ENCODE measurements at regions not wholly inside any gene's neighbourhood (a gene's known extent, or its start where the extent isn't known, plus 50 kb on each side); places are given as distances from the start of the nearest gene placed in this dataset.
A peak's percentile ranks its signal among the peaks of the same experiment; 100 is the strongest.

GRCh38 chr5:135193213-135194125 lies 159.4 kb upstream of the PITX1 start:
- ATAC-seq (ENCODE audit: insufficient read depth, low read depth), result no peak

DNA sequence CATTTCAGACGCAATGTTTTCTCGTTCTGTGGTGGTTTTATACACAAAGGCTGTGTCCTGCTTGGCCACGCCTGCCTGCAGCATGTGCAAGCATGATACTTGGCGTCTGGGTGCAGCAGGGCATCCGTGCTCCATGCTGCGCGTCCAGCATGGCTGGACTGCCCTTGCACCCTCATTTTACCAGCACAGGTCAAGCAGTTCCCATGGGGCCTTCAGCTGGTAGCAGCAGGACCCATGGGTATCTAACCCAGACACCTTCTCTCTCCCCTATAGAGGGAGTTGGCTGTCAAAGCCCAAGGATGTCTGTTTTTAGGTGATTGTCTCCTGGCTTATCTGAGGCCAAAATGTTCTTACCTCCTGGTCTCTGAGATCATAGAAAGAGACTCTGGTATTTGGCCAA lies 158.3 kb upstream of the PITX1 start:
- no peak overlapping the region for H3K27ac ChIP-seq (ENCODE audit: low read length)
- H3K36me3 ChIP-seq (ENCODE audit: insufficient read depth, low read length), result no peaks in the 10 kb centered on the region
- TF ChIP-seq, protein P1, sequence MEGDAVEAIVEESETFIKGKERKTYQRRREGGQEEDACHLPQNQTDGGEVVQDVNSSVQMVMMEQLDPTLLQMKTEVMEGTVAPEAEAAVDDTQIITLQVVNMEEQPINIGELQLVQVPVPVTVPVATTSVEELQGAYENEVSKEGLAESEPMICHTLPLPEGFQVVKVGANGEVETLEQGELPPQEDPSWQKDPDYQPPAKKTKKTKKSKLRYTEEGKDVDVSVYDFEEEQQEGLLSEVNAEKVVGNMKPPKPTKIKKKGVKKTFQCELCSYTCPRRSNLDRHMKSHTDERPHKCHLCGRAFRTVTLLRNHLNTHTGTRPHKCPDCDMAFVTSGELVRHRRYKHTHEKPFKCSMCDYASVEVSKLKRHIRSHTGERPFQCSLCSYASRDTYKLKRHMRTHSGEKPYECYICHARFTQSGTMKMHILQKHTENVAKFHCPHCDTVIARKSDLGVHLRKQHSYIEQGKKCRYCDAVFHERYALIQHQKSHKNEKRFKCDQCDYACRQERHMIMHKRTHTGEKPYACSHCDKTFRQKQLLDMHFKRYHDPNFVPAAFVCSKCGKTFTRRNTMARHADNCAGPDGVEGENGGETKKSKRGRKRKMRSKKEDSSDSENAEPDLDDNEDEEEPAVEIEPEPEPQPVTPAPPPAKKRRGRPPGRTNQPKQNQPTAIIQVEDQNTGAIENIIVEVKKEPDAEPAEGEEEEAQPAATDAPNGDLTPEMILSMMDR (IDR thresholded peaks at IDR 0.05; ENCODE audit: borderline replicate concordance, extremely low read depth, low read length, poor library complexity, severe bottlenecking), result no peak
- no peak for TF ChIP-seq EZH2 (IDR thresholded peaks at IDR 0.05; ENCODE audit: borderline replicate concordance, low read depth, low read length, severe bottlenecking)
- ATAC-seq (ENCODE audit: insufficient read depth, low read depth) (no peak), DNase-seq (no peak)
- no peak overlapping the region for H3K9ac ChIP-seq (ENCODE audit: low read depth, low read length)
- H2AFZ ChIP-seq (ENCODE audit: low read depth, low read length), result no peak overlapping the region
- peaks cover 33% of the 10 kb centered on the region for H3K27me3 ChIP-seq (ENCODE audit: insufficient read depth, low read length, poor library complexity)
- no peaks in the 10 kb centered on the region for H3K9me3 ChIP-seq (ENCODE audit: insufficient read depth, low read length, severe bottlenecking)
- no peak overlapping the region for H3K4me2 ChIP-seq (ENCODE audit: insufficient read depth, low read length)
- H3K4me3 ChIP-seq (ENCODE audit: low read depth in 1 of 2, low read length in 2 of 2), result no peak overlapping the region
- H3K4me1 ChIP-seq (ENCODE audit: insufficient read depth, low read length), result peaks cover 4% of the 10 kb centered on the region
- no peaks in the 10 kb centered on the region for H3K79me2 ChIP-seq (ENCODE audit: insufficient read depth, low read length)
- H4K20me1 ChIP-seq (ENCODE audit: insufficient read depth, low read length), result no peaks in the 10 kb centered on the region

More at GRCh38 chr5:135193213-135194125, 159.4 kb upstream of the PITX1 start:
- TF ChIP-seq EZH2 (IDR thresholded peaks at IDR 0.05; ENCODE audit: borderline replicate concordance, low read depth, low read length, severe bottlenecking), result no peak
- TF ChIP-seq, protein P1 (IDR thresholded peaks at IDR 0.05; ENCODE audit: borderline replicate concordance, extremely low read depth, low read length, poor library complexity, severe bottlenecking), result no peak
- Histone ChIP-seq H3K4me1 (ENCODE audit: insufficient read depth, low read length) (peaks cover 4% of the 10 kb centered on the region), H3K36me3 (ENCODE audit: insufficient read depth, low read length) (no peaks in the 10 kb centered on the region), H4K20me1 (ENCODE audit: insufficient read depth, low read length) (no peaks in the 10 kb centered on the region), H3K9ac (ENCODE audit: low read depth, low read length) (no peak overlapping the region), H3K79me2 (ENCODE audit: insufficient read depth, low read length) (no peaks in the 10 kb centered on the region), H3K4me2 (ENCODE audit: insufficient read depth, low read length) (no peak overlapping the region), H3K27me3 (ENCODE audit: insufficient read depth, low read length, poor library complexity) (peaks cover 33% of the 10 kb centered on the region), H3K27ac (ENCODE audit: low read length) (no peak overlapping the region), H3K9me3 (ENCODE audit: insufficient read depth, low read length, severe bottlenecking) (no peaks in the 10 kb centered on the region), H3K4me3 (ENCODE audit: low read depth in 1 of 2, low read length in 2 of 2) (no peak overlapping the region), H2AFZ (ENCODE audit: low read depth, low read length) (no peak overlapping the region)
- no peak for DNase-seq

GRCh38 chr5:135191084-135191826 lies 157.2 kb upstream of the PITX1 start:
- H2AFZ ChIP-seq (ENCODE audit: low read depth, low read length), result peak overlapping the region; percentile 51; the same call in 1 of the 2 replicates
- H4K20me1 ChIP-seq (ENCODE audit: insufficient read depth, low read length), result no peaks in the 10 kb centered on the region
- TF ChIP-seq, protein P1 (IDR thresholded peaks at IDR 0.05; ENCODE audit: borderline replicate concordance, extremely low read depth, low read length, poor library complexity, severe bottlenecking), result peak; percentile 96
- TF ChIP-seq EZH2 (IDR thresholded peaks at IDR 0.05; ENCODE audit: borderline replicate concordance, low read depth, low read length, severe bottlenecking), result peak; percentile 38
- H3K4me3 ChIP-seq (ENCODE audit: low read depth in 1 of 2, low read length in 2 of 2), result no peak overlapping the region
- no peak overlapping the region for H3K27ac ChIP-seq (ENCODE audit: low read length)
- H3K27me3 ChIP-seq (ENCODE audit: insufficient read depth, low read length, poor library complexity), result peaks cover 36% of the 10 kb centered on the region
- peaks cover 4% of the 10 kb centered on the region for H3K4me1 ChIP-seq (ENCODE audit: insufficient read depth, low read length)
- H3K36me3 ChIP-seq (ENCODE audit: insufficient read depth, low read length), result no peaks in the 10 kb centered on the region
- no peaks in the 10 kb centered on the region for H3K9me3 ChIP-seq (ENCODE audit: insufficient read depth, low read length, severe bottlenecking)
- H3K4me2 ChIP-seq (ENCODE audit: insufficient read depth, low read length), result peak overlapping the region; percentile 43; the same call in 1 of the 2 replicates
- no peak overlapping the region for H3K9ac ChIP-seq (ENCODE audit: low read depth, low read length)
- DNase-seq, result peak; percentile 75
- ATAC-seq (ENCODE audit: insufficient read depth, low read depth), result peak; percentile 99
- H3K79me2 ChIP-seq (ENCODE audit: insufficient read depth, low read length), result no peaks in the 10 kb centered on the region
